Right lobe of liver (tissue), 4 donors: ENCODE measurements at regions not wholly inside any gene's neighbourhood (a gene's known extent, or its start where the extent isn't known, plus 50 kb on each side); places are given as distances from the start of the nearest gene placed in this dataset.

Experiments
- POLR2A ChIP-seq: fragments of 450-650 bp; IDR thresholded peaks from one replicate; pipeline ENCODE4 v1.6.1; 2017; ENCODE audit warnings: antibody characterized with exemption, mild to moderate bottlenecking
- TF ChIP-seq, protein P1 (sequence below), 4 donors: fragments of 200-600 bp in 3 of 4; fragments of 450-650 bp in 1 of 4; IDR thresholded peaks; one replicate each; pipeline versions ENCODE4 v1.5.1 to v1.8.0; 2016 to 2022; ENCODE audit warnings: antibody characterized with exemption in 4 of 4, mild to moderate bottlenecking in 2 of 4
- donor health status: DM: no; HTN: no; CAD: no.
- donor health status: DM: no; HTN: no; CAD: no.
- donor health status: DM: no; HTN: yes; CAD: no.

DNA sequence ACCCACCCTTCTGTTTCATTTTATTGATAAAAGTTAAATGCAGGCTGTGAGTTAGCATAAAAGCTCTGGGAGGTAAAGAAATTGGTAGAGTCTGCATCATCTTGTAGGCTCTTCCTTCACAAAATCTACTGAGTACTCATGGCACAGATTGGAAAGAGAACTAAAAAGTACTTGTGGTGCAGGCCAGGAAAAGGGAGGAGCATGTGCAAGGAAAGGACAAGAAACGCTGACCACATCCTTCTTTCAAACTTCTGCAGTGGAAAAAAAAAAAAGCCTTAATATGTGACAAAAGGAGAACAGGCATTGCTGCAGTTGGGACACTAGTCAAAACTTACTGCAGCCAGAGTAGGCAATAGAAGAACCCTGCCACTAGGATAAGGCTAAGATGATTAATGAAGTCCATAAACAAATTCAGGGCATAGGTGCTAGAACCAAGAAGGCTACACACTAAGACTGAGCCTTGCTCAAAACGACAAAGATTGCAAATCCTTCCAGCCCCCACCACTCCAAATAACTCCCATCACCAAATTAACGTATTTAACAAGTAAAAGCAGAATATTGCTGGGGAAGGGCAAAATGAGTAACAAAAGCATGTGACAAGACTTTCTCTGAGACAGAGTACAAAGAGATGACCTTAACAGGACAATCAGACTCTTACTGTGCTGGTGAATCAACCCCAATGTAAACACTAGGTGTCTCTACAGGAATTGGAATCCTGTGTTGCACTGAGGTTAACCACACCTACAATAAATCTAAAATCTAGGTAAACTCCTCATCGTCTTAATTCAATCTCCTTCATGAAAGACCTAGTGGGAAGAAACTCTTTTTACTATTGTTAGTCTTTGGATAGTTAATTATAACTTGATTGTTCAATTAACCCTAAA is 1024.8 kb downstream of the TLE1 start:
- no peak for TF ChIP-seq POLR2A
- TF ChIP-seq, protein P1, sequence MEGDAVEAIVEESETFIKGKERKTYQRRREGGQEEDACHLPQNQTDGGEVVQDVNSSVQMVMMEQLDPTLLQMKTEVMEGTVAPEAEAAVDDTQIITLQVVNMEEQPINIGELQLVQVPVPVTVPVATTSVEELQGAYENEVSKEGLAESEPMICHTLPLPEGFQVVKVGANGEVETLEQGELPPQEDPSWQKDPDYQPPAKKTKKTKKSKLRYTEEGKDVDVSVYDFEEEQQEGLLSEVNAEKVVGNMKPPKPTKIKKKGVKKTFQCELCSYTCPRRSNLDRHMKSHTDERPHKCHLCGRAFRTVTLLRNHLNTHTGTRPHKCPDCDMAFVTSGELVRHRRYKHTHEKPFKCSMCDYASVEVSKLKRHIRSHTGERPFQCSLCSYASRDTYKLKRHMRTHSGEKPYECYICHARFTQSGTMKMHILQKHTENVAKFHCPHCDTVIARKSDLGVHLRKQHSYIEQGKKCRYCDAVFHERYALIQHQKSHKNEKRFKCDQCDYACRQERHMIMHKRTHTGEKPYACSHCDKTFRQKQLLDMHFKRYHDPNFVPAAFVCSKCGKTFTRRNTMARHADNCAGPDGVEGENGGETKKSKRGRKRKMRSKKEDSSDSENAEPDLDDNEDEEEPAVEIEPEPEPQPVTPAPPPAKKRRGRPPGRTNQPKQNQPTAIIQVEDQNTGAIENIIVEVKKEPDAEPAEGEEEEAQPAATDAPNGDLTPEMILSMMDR (IDR thresholded peaks at IDR 0.05), result peak in 2 of 4 donors; percentile 5 to 15
